Type B pancreatic cell (in vitro differentiated cells): ENCODE measurements at regions not wholly inside any gene's neighbourhood (a gene's known extent, or its start where the extent isn't known, plus 50 kb on each side); places are given as distances from the start of the nearest gene placed in this dataset.

ENCODE experiments used
- DNase-seq: peaks from one replicate; pipeline ENCODE4 v3.0.0; 2021; ENCODE audit warnings: mixed read lengths; ENCODE audit not compliant: unreplicated experiment; ENCODE audit errors: extremely low spot score
- H3K27ac Mint-ChIP-seq: 2 replicates; pipeline ENCODE4 v1.8.0; 2021; ENCODE audit warnings: mild to moderate bottlenecking, mixed read lengths
- H3K27me3 Mint-ChIP-seq: 2 replicates; pipeline ENCODE4 v1.8.0; 2021; ENCODE audit warnings: mixed read lengths
- H3K36me3 Mint-ChIP-seq: 2 replicates; pipeline ENCODE4 v1.8.0; 2021; ENCODE audit warnings: mixed read lengths
- H3K4me1 Mint-ChIP-seq: one replicate; pipeline ENCODE4 v1.8.0; 2021; ENCODE audit warnings: mixed read lengths; ENCODE audit not compliant: unreplicated experiment
- H3K4me3 Mint-ChIP-seq: 2 replicates; pipeline ENCODE4 v1.8.0; 2021; ENCODE audit warnings: mild to moderate bottlenecking, mixed read lengths
- H3K9me3 Mint-ChIP-seq: 2 replicates; pipeline ENCODE4 v1.8.0; 2021; ENCODE audit warnings: mixed read lengths
- TF ChIP-seq, protein P1 (sequence below): fragments of 200-600 bp; sonication (generic); conservative IDR thresholded peaks from 2 replicates; pipeline ENCODE4 v1.5.0; 2021; ENCODE audit warnings: antibody characterized with exemption, mild to moderate bottlenecking

DNA sequence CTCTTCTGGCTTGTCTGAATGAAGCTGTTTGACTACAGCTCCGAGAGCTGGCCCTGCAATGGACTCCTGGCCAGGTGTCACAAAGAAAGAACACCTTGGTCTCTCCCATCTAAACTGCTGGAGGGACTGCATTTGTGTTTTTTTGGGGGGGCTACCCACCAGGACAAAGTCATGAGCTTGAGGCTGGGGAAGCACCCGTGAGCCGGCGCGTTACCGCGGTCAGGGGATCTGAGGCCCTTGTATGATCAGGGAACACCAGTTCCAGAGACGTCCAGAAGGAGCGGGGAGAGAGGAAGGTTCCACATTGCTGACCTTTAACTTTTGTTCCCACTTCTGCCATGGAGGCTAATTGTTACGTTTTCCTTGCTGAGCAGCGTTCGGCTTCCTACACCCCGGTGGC is 84.5 kb upstream of the C1orf174 start:
- Mint-ChIP-seq H3K9me3 (no peaks in the 10 kb centered on the region), H3K36me3 (no peaks in the 10 kb centered on the region), H3K4me3 (no peak overlapping the region), H3K27ac (no peak overlapping the region), H3K4me1 (no peaks in the 10 kb centered on the region), H3K27me3 (peaks cover 8% of the 10 kb centered on the region)
- DNase-seq, result no peak
- TF ChIP-seq, protein P1, sequence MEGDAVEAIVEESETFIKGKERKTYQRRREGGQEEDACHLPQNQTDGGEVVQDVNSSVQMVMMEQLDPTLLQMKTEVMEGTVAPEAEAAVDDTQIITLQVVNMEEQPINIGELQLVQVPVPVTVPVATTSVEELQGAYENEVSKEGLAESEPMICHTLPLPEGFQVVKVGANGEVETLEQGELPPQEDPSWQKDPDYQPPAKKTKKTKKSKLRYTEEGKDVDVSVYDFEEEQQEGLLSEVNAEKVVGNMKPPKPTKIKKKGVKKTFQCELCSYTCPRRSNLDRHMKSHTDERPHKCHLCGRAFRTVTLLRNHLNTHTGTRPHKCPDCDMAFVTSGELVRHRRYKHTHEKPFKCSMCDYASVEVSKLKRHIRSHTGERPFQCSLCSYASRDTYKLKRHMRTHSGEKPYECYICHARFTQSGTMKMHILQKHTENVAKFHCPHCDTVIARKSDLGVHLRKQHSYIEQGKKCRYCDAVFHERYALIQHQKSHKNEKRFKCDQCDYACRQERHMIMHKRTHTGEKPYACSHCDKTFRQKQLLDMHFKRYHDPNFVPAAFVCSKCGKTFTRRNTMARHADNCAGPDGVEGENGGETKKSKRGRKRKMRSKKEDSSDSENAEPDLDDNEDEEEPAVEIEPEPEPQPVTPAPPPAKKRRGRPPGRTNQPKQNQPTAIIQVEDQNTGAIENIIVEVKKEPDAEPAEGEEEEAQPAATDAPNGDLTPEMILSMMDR, result no peak

DNA sequence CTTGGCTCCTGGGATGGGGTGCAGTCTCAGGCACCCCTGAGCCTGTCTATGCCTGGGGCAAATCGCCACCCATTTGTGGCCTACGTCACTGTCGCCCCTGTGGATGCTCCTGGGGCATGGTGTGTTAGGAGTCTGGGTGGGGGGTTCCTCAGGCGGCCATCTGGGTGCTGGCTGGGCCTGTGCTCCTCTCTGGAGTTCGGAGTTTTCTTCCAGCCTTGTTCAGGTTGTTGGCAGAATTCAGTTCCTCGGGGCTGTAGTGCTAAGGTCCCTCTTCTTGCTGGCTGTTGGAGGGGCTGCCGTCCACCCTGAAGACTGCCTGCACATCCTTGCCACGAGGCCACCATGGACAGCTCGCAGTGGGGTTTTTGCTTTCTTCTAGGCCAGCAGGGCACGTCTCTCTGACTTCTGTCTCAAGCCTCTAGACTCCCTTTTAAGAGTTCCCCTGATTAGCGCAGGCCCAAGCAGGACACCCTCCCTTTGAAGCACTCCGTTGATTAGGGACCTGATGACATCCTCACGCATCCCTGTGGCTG is 86.7 kb upstream of the C1orf174 start:
- peaks cover 14% of the 10 kb centered on the region for H3K27me3 Mint-ChIP-seq
- H3K4me1 Mint-ChIP-seq, result no peaks in the 10 kb centered on the region
- TF ChIP-seq, protein P1, result no peak
- H3K36me3 Mint-ChIP-seq, result no peaks in the 10 kb centered on the region
- H3K4me3 Mint-ChIP-seq, result no peak overlapping the region
- no peak for DNase-seq
- no peaks in the 10 kb centered on the region for H3K9me3 Mint-ChIP-seq
- no peak overlapping the region for H3K27ac Mint-ChIP-seq

DNA sequence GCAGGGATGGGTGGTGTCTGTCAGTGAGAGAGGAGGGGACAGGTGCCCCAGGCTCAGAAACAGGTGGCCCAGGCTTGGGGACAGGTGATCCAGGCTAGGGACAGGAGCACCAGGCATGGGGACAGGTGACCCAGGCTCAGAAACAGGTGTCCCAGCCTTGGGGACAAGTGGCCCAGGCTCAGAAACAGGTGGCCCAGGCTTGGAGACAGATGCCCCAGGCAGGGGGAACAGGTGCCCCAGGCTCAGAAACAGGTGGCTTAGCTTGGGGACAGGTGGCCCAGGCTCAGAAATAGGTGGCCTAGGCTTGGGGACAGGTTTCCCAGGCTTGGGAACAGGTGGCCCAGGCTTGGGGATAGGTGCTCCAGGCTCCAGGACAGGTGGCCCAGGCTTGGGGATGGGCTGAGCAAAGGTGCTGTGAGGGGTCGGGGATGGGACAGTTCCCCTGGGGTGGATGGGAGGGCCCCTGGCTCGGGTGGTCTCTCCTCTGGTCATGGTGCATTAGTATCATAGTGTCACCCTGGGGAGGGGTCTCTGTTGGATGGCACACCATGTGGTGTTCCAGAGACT is 87.7 kb upstream of the C1orf174 start:
- TF ChIP-seq, protein P1, result no peak
- H3K27ac Mint-ChIP-seq, result no peak overlapping the region
- peaks cover 19% of the 10 kb centered on the region for H3K27me3 Mint-ChIP-seq
- no peaks in the 10 kb centered on the region for H3K9me3 Mint-ChIP-seq
- no peaks in the 10 kb centered on the region for H3K36me3 Mint-ChIP-seq
- H3K4me1 Mint-ChIP-seq, result no peaks in the 10 kb centered on the region
- DNase-seq, result no peak
- H3K4me3 Mint-ChIP-seq, result no peak overlapping the region

DNA sequence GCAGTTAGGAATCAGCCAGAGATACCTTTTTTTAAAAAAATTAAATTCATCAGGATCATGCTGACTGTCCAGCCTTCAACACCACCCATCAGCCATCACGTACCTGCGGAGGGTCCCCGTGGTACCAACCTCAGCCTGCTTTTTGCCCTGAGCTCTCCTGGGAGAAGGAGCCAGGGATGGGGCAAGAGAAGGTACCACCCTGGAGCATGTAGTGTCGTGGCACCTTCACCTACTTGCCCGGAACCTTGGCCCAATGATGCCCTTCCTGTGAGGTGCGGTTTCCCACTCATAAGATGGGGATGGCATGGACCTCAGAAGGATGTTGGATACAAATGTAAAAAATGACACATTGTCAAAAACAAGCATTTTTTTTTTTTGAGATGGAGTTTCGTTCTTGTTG is 88.4 kb upstream of the C1orf174 start:
- TF ChIP-seq, protein P1, result no peak
- H3K27me3 Mint-ChIP-seq, result peaks cover 16% of the 10 kb centered on the region
- no peaks in the 10 kb centered on the region for H3K9me3 Mint-ChIP-seq
- H3K27ac Mint-ChIP-seq, result no peak overlapping the region
- H3K4me1 Mint-ChIP-seq, result no peaks in the 10 kb centered on the region
- no peaks in the 10 kb centered on the region for H3K36me3 Mint-ChIP-seq
- DNase-seq, result no peak
- H3K4me3 Mint-ChIP-seq, result no peak overlapping the region

DNA sequence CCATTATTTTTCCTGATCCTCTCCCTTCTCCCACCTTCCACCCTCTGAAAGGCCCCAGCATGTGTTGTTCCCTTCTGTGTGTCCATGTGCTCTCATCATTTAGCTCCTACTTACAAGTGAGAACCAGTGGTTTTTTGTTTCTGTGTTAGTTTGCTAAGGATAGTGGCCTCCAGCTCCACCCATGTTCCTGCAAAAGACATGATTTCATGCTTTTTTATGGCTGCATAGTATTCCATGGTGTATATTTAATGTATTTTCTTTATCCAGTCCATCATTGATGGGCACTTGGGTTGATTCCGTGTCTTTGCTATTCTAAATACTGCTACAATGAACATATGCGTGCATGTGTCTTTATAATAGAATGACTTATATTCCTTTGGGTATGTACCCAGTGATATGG is 89.4 kb upstream of the C1orf174 start:
- TF ChIP-seq, protein P1, result no peak
- Mint-ChIP-seq H3K4me1 (no peaks in the 10 kb centered on the region), H3K27me3 (peaks cover 19% of the 10 kb centered on the region), H3K9me3 (no peaks in the 10 kb centered on the region), H3K36me3 (no peaks in the 10 kb centered on the region), H3K27ac (no peak overlapping the region), H3K4me3 (no peak overlapping the region)
- DNase-seq, result no peak
